ENCODE measurements at regions not wholly inside any gene's neighbourhood (a gene's known extent, or its start where the extent isn't known, plus 50 kb on each side); places are given as distances from the start of the nearest gene placed in this dataset.
A peak's percentile ranks its signal among the peaks of the same experiment; 100 is the strongest.

DNA sequence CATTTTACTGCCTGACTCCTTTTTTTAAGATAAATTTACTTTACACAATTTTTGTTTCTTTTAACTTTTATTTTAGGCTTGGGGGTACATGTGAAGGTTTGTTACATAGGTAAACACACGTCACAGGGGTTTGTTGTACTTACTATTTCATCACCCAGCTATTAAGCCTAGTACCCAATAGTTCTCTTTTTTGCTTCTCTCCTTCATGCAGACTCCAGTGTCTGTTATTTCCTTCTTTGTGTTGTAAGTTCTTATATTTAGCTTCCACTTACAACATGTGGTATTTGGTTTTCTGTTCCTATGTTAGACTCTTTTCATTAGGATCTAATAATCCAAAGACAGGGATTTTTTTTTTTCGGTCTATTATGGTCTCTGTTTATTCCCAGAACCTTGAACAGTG is 83.5 kb upstream of the CCN6 start:
- Mint-ChIP-seq H3K4me3 (ENCODE audit: unreplicated experiment) (no peak overlapping the region), H3K27ac (ENCODE audit: unreplicated experiment) (no peak overlapping the region), H3K4me1 (ENCODE audit: low read depth, unreplicated experiment) (peaks cover 27% of the 10 kb centered on the region), H3K27me3 (ENCODE audit: unreplicated experiment) (peaks cover 2% of the 10 kb centered on the region), H3K36me3 (ENCODE audit: unreplicated experiment) (peaks cover 5% of the 10 kb centered on the region), H3K9me3 (ENCODE audit: unreplicated experiment) (no peaks in the 10 kb centered on the region)
- TF ChIP-seq, protein P1, sequence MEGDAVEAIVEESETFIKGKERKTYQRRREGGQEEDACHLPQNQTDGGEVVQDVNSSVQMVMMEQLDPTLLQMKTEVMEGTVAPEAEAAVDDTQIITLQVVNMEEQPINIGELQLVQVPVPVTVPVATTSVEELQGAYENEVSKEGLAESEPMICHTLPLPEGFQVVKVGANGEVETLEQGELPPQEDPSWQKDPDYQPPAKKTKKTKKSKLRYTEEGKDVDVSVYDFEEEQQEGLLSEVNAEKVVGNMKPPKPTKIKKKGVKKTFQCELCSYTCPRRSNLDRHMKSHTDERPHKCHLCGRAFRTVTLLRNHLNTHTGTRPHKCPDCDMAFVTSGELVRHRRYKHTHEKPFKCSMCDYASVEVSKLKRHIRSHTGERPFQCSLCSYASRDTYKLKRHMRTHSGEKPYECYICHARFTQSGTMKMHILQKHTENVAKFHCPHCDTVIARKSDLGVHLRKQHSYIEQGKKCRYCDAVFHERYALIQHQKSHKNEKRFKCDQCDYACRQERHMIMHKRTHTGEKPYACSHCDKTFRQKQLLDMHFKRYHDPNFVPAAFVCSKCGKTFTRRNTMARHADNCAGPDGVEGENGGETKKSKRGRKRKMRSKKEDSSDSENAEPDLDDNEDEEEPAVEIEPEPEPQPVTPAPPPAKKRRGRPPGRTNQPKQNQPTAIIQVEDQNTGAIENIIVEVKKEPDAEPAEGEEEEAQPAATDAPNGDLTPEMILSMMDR (IDR thresholded peaks at IDR 0.05; ENCODE audit: partially characterized antibody, unreplicated experiment), result no peak
- DNase-seq, result no peak

DNA sequence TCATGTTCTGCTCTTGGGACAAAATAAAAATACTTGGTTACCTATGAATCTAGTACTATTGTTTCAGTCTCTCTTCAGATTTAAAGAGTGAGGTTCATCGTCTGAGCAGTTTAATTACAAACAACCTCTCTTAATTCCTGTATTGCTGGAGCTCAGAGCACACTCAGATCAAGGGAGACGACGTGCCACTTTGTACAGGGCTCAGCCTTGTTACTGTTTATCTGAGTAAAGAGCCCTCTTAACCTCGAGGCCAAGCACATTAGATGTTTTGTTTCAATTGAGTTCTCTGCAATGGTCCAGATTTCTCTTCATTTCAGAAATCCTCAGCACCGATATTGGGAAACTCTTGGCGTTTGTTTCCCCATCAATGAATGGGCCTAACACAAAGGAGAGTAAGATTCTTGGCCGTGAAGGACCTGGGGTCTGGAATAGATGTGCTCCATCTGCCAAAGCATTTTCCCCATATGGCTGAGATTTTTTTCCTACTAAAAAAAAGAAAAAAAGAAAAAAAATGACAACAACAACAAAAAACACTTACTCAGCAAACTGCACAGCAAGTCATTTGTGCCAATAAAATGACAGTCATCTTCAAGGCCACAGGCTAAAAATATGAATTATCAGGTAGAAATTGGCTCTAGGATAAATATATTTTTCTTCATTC is 82.6 kb upstream of the CCN6 start:
- TF ChIP-seq, protein P1 (IDR thresholded peaks at IDR 0.05; ENCODE audit: partially characterized antibody, unreplicated experiment), result no peak
- DNase-seq, result no peak
- Mint-ChIP-seq H3K27me3 (ENCODE audit: unreplicated experiment) (peaks cover 2% of the 10 kb centered on the region), H3K4me1 (ENCODE audit: low read depth, unreplicated experiment) (peaks cover 27% of the 10 kb centered on the region), H3K27ac (ENCODE audit: unreplicated experiment) (peak overlapping the region; percentile 65), H3K36me3 (ENCODE audit: unreplicated experiment) (peaks cover 5% of the 10 kb centered on the region), H3K4me3 (ENCODE audit: unreplicated experiment) (no peak overlapping the region), H3K9me3 (ENCODE audit: unreplicated experiment) (no peaks in the 10 kb centered on the region)

DNA sequence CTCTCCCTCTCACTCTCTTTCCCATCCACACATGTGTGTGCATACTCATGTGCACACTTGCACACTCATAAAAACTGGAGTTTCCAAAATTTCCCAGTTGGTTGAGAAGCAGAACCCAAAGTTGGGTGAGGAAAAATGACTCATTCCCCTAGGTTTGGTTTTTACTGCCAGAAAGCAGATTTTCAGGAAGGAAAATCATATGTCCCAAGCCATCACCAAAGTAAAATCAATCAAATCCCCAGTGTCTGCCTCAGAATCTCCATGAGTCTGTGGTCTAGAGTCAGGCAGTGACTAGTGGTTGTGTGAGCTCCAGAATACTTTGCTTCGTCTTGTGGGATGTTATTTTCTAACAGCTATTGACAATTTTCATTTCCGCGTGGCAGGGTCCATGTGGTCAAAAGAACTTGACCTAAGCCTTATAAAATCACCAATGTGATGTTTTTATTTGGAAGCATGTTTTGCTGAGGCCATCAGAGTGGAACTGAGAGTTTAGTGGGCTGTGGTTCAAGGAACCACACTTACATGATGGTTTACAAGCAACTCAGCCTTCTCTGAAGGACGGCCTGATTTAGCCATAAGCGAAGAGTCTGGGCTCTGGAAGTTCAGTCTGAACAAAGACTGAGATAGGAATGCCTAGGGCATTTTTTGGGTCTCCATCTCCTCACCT is 81.9 kb upstream of the CCN6 start:
- TF ChIP-seq, protein P1 (IDR thresholded peaks at IDR 0.05; ENCODE audit: partially characterized antibody, unreplicated experiment), result no peak
- DNase-seq, result no peak
- Mint-ChIP-seq H3K4me3 (ENCODE audit: unreplicated experiment) (peak overlapping the region; percentile 62), H3K9me3 (ENCODE audit: unreplicated experiment) (no peaks in the 10 kb centered on the region), H3K4me1 (ENCODE audit: low read depth, unreplicated experiment) (peaks cover 27% of the 10 kb centered on the region), H3K27ac (ENCODE audit: unreplicated experiment) (no peak overlapping the region), H3K27me3 (ENCODE audit: unreplicated experiment) (peaks cover 2% of the 10 kb centered on the region), H3K36me3 (ENCODE audit: unreplicated experiment) (peaks cover 5% of the 10 kb centered on the region)

DNA sequence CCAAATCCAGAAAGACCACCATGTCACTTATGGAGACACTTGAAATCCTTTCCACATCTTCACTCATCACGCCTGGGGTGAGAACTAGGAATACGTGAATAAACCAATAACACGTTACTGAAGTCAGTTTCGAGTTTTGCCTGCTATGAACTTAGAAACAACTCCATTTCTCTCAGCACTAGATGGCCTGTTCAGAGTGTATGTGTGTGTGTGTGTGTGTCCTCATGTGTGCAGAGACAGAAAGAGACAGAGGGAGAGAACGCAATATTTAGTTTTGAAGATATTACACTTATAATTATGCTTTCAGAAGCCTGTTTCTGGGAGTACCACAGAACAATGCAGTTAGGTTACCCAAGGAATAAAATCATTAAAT is 81.2 kb upstream of the CCN6 start:
- peaks cover 2% of the 10 kb centered on the region for H3K27me3 Mint-ChIP-seq (ENCODE audit: unreplicated experiment)
- DNase-seq, result no peak
- H3K36me3 Mint-ChIP-seq (ENCODE audit: unreplicated experiment), result peaks cover 4% of the 10 kb centered on the region
- TF ChIP-seq, protein P1 (IDR thresholded peaks at IDR 0.05; ENCODE audit: partially characterized antibody, unreplicated experiment), result no peak
- H3K9me3 Mint-ChIP-seq (ENCODE audit: unreplicated experiment), result no peaks in the 10 kb centered on the region
- no peak overlapping the region for H3K4me3 Mint-ChIP-seq (ENCODE audit: unreplicated experiment)
- H3K4me1 Mint-ChIP-seq (ENCODE audit: low read depth, unreplicated experiment), result peaks cover 27% of the 10 kb centered on the region
- H3K27ac Mint-ChIP-seq (ENCODE audit: unreplicated experiment), result peak overlapping the region; percentile 45

DNA sequence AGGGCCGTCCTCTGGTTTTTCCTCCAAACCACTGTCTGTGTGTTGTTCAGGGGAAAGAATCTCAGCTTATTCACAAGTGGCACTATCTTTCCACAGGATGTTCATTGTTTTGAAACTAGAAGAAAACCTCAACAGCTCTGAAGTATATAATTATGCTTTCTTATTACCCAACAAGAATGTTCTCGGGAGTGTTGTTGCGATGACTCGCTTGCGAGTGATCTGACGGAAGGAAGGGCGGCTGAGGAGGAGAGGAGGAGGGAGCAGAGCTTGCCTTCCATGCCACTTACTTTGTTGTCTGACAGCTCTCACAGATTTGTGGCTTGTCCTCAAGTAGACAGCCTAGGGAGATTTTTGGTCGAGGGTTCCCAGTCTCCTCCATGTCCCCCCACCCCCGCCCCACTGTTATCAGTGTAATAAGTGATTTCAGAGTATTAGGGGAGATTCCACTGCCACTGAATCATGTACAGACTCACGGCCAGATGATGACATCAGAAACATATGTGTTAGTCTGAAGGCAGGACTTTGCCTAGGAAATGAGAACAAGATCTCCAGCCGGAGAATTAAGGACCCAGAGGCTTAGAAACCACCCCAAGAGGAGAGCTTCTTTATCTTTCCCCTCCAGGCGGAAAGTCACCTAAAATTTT is 80.7 kb upstream of the CCN6 start:
- H3K27me3 Mint-ChIP-seq (ENCODE audit: unreplicated experiment), result peaks cover 2% of the 10 kb centered on the region
- no peaks in the 10 kb centered on the region for H3K9me3 Mint-ChIP-seq (ENCODE audit: unreplicated experiment)
- no peaks in the 10 kb centered on the region for H3K36me3 Mint-ChIP-seq (ENCODE audit: unreplicated experiment)
- no peak for DNase-seq
- TF ChIP-seq, protein P1 (IDR thresholded peaks at IDR 0.05; ENCODE audit: partially characterized antibody, unreplicated experiment), result no peak
- peak overlapping the region; percentile 64 for H3K27ac Mint-ChIP-seq (ENCODE audit: unreplicated experiment)
- peak overlapping the region; percentile 12 for H3K4me3 Mint-ChIP-seq (ENCODE audit: unreplicated experiment)
- peaks cover 27% of the 10 kb centered on the region for H3K4me1 Mint-ChIP-seq (ENCODE audit: low read depth, unreplicated experiment)
